Osteoblast (primary cell): ENCODE measurements at regions not wholly inside any gene's neighbourhood (a gene's known extent, or its start where the extent isn't known, plus 50 kb on each side); places are given as distances from the start of the nearest gene placed in this dataset.
"Not testable (repeated sequence)": the region's sequence is repeated elsewhere in the genome, so short reads cannot be mapped to it uniquely, and the experiment has no call there.

Experiments used
- DNase-seq: peaks from one replicate; pipeline ENCODE4 v3.0.0; 2011; ENCODE audit warnings: low spot score, mixed read lengths; ENCODE audit not compliant: insufficient read length; ENCODE audit errors: missing footprints
- H2AFZ ChIP-seq: 2 replicates; pipeline ENCODE4 v1.6.0; 2011; ENCODE audit warnings: mild to moderate bottlenecking, low read length
- H3K27ac ChIP-seq: 2 replicates; pipeline ENCODE4 v1.5.1; 2011; ENCODE audit warnings: mild to moderate bottlenecking, low read depth, low read length, moderate library complexity
- H3K27me3 ChIP-seq: 2 replicates; pipeline ENCODE4 v1.6.0; 2012; ENCODE audit warnings: mild to moderate bottlenecking, control low read depth, inconsistent platforms, low read length, moderate library complexity; ENCODE audit not compliant: insufficient read depth
- H3K36me3 ChIP-seq: 2 replicates; pipeline ENCODE4 v1.5.1; 2011; ENCODE audit warnings: mild to moderate bottlenecking, low read length, control low read depth, moderate library complexity; ENCODE audit not compliant: insufficient read depth
- H3K4me1 ChIP-seq: 2 replicates; pipeline ENCODE4 v1.5.1; 2011; ENCODE audit warnings: mild to moderate bottlenecking, low read length, control low read depth, moderate library complexity; ENCODE audit not compliant: insufficient read depth
- H3K4me2 ChIP-seq: 2 replicates; pipeline ENCODE4 v1.6.0; 2011; ENCODE audit warnings: mild to moderate bottlenecking, low read length; ENCODE audit not compliant: insufficient read depth
- H3K4me3 ChIP-seq: fragments of 200-600 bp; sonication (generic); 3 replicates; pipeline ENCODE4 v1.5.1; 2012; ENCODE audit warnings: mild to moderate bottlenecking, low read length, inconsistent platforms; ENCODE audit not compliant: insufficient read depth
- H3K79me2 ChIP-seq: 2 replicates; pipeline ENCODE4 v1.6.0; 2012; ENCODE audit warnings: mild to moderate bottlenecking, low read length, control low read depth, inconsistent platforms; ENCODE audit not compliant: insufficient read depth
- H3K9me3 ChIP-seq: 2 replicates; pipeline ENCODE4 v1.5.1; 2011; ENCODE audit warnings: low read depth, low read length, control low read depth
- H4K20me1 ChIP-seq: 2 replicates; pipeline ENCODE4 v1.6.0; 2012; ENCODE audit warnings: mild to moderate bottlenecking, low read length, control low read depth; ENCODE audit not compliant: insufficient read depth
- TF ChIP-seq, protein P1 (sequence below): IDR thresholded peaks from 2 replicates; pipeline ENCODE4 v1.5.1; 2011; ENCODE audit warnings: mild to moderate bottlenecking, low read depth, low read length, moderate library complexity; ENCODE audit errors: extremely low read depth

GRCh38 chr12:29004936-29005304 is 144.2 kb upstream of the FAR2 start:
- no peaks in the 10 kb centered on the region for H3K9me3 ChIP-seq
- H2AFZ ChIP-seq = no peak overlapping the region
- H3K4me2 ChIP-seq = no peak overlapping the region
- no peak overlapping the region for H3K4me3 ChIP-seq
- no peak for DNase-seq
- no peaks in the 10 kb centered on the region for H3K4me1 ChIP-seq
- H3K27me3 ChIP-seq = no peaks in the 10 kb centered on the region
- TF ChIP-seq, protein P1, sequence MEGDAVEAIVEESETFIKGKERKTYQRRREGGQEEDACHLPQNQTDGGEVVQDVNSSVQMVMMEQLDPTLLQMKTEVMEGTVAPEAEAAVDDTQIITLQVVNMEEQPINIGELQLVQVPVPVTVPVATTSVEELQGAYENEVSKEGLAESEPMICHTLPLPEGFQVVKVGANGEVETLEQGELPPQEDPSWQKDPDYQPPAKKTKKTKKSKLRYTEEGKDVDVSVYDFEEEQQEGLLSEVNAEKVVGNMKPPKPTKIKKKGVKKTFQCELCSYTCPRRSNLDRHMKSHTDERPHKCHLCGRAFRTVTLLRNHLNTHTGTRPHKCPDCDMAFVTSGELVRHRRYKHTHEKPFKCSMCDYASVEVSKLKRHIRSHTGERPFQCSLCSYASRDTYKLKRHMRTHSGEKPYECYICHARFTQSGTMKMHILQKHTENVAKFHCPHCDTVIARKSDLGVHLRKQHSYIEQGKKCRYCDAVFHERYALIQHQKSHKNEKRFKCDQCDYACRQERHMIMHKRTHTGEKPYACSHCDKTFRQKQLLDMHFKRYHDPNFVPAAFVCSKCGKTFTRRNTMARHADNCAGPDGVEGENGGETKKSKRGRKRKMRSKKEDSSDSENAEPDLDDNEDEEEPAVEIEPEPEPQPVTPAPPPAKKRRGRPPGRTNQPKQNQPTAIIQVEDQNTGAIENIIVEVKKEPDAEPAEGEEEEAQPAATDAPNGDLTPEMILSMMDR = no peak
- no peaks in the 10 kb centered on the region for H3K36me3 ChIP-seq
- no peaks in the 10 kb centered on the region for H3K79me2 ChIP-seq
- H4K20me1 ChIP-seq = no peaks in the 10 kb centered on the region
- no peak overlapping the region for H3K27ac ChIP-seq

DNA sequence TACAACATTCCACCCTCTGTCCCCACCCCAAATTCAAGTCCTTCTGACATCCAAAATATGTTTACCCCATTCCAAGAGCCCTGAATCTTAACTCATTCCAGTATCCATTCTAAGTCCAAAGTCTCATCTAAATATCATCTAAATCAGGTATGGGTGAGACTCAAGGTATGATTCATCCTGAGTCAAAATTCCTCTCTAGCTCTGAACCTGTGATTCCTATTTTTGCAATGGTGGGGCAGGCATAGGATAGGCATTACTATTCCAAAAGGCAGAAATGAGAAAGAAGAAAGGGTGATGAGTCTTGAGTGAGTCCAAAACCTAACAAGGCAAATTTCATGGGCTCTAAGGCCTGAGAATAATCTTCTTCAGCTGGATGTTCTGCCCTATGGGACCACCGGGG is 140.3 kb upstream of the FAR2 start:
- Histone ChIP-seq H2AFZ (no peak overlapping the region), H3K36me3 (no peaks in the 10 kb centered on the region), H3K27ac (no peak overlapping the region), H3K9me3 (no peaks in the 10 kb centered on the region), H3K79me2 (no peaks in the 10 kb centered on the region), H3K4me3 (no peak overlapping the region), H3K4me1 (no peaks in the 10 kb centered on the region), H3K4me2 (no peak overlapping the region), H4K20me1 (no peaks in the 10 kb centered on the region), H3K27me3 (no peaks in the 10 kb centered on the region)
- TF ChIP-seq, protein P1 = no peak
- no peak for DNase-seq

- TF ChIP-seq, protein P1 = no peak
- H3K27me3 ChIP-seq = no peaks in the 10 kb centered on the region
- H3K4me2 ChIP-seq = no peak overlapping the region
- no peak overlapping the region for H3K27ac ChIP-seq
- no peaks in the 10 kb centered on the region for H3K4me1 ChIP-seq
- no peaks in the 10 kb centered on the region for H3K9me3 ChIP-seq
- H3K36me3 ChIP-seq = no peaks in the 10 kb centered on the region
- no peaks in the 10 kb centered on the region for H3K79me2 ChIP-seq
- H3K4me3 ChIP-seq = no peak overlapping the region
- H2AFZ ChIP-seq = no peak overlapping the region
- DNase-seq = no peak
- H4K20me1 ChIP-seq = no peaks in the 10 kb centered on the region
Measured at GRCh38 chr12:29012673-29013072, 136.4 kb upstream of the FAR2 start.

DNA sequence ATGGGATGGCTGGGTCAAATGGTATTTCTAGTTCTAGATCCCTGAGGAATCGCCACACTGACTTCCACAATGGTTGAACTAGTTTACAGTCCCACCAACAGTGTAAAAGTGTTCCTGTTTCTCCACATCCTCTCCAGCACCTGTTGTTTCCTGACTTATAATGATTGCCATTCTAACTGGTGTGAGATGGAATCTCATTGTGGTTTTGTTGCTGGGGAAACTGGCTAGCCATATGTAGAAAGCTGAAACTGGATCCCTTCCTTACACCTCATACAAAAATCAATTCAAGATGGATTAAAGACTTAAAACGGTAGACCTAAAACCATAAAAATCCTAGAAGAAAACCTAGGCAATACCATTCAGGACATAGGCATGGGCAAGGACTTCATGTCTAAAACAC is 131.5 kb upstream of the FAR2 start:
- H4K20me1 ChIP-seq, H3K36me3 ChIP-seq, H3K27ac ChIP-seq, H3K4me3 ChIP-seq, H3K79me2 ChIP-seq, DNase-seq, H3K4me2 ChIP-seq, H2AFZ ChIP-seq, H3K9me3 ChIP-seq, H3K4me1 ChIP-seq, H3K27me3 ChIP-seq: not testable (repeated sequence)
